Neural crest cell (in vitro differentiated cells): ENCODE measurements at regions not wholly inside any gene's neighbourhood (a gene's known extent, or its start where the extent isn't known, plus 50 kb on each side); places are given as distances from the start of the nearest gene placed in this dataset.
"Not testable (repeated sequence)": the region's sequence is repeated elsewhere in the genome, so short reads cannot be mapped to it uniquely, and the experiment has no call there.

Source experiments
- DNase-seq: peaks from one replicate; pipeline ENCODE4 v3.0.0; 2021; ENCODE audit warnings: low read depth, mixed read lengths, low spot score
- H3K27ac Mint-ChIP-seq: one replicate; pipeline ENCODE4 v1.8.0; 2021; ENCODE audit warnings: mild to moderate bottlenecking, mixed read lengths; ENCODE audit not compliant: unreplicated experiment
- H3K27me3 Mint-ChIP-seq: 2 replicates; pipeline ENCODE4 v1.8.0; 2021; ENCODE audit warnings: low read depth, mild to moderate bottlenecking, mixed read lengths
- H3K36me3 Mint-ChIP-seq: 2 replicates; pipeline ENCODE4 v1.8.0; 2021; ENCODE audit warnings: low read depth, mild to moderate bottlenecking, mixed read lengths
- H3K4me1 Mint-ChIP-seq: 2 replicates; pipeline ENCODE4 v1.8.0; 2021; ENCODE audit warnings: mixed read lengths
- H3K4me3 Mint-ChIP-seq: one replicate; pipeline ENCODE4 v1.8.0; 2021; ENCODE audit warnings: mild to moderate bottlenecking, mixed read lengths
- H3K9me3 Mint-ChIP-seq: 2 replicates; pipeline ENCODE4 v1.8.0; 2021; ENCODE audit warnings: mixed read lengths
- TF ChIP-seq, protein P1 (sequence below): fragments of 200-600 bp; sonication (generic); conservative IDR thresholded peaks from 2 replicates; pipeline ENCODE4 v1.5.0; 2021; ENCODE audit warnings: antibody characterized with exemption, mild to moderate bottlenecking

DNA sequence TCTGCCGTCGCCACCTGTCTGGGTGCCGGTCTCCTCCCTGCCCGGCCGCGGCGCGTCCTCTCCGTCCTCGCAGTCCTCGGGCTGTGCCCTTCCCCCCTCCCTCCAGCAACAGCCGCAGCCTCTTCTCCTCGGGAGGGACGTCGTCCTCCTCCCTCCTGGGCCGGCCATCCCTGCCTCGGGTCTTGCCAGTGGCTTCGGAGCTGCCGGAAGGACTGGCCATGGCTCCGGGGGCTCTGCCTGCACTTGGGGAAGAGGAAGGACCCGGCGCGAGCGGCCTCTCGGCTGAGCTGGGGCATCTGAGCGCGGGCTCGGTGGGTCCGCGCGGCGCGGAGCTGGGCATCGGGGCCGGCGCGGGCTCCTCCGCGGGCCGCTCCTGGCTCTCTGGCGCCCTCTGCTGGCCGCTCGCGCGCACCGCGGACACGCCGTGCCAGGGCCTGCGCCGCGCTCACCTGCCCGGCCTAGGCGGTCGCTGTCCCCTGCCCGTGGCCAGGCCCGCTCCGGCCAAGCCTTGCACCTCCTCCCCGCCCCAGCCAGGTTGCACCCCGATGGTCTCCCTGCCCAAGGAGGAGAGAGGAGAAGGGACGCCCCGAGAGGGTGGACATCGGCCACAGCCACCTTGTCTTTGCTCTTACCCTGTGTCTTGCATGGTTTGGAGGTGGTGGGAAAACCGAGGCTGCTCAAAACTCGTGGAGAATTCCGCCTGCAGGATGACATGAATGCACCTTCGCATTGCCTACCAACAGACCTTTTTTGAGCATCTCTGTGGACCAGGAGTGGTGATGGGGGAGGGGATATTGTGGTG lies 83.9 kb upstream of the FRG2C start:
- not testable (repeated sequence) for H3K9me3 Mint-ChIP-seq, H3K4me1 Mint-ChIP-seq, H3K36me3 Mint-ChIP-seq, H3K27ac Mint-ChIP-seq
- peak overlapping the region; percentile 83 for H3K4me3 Mint-ChIP-seq
- TF ChIP-seq, protein P1, sequence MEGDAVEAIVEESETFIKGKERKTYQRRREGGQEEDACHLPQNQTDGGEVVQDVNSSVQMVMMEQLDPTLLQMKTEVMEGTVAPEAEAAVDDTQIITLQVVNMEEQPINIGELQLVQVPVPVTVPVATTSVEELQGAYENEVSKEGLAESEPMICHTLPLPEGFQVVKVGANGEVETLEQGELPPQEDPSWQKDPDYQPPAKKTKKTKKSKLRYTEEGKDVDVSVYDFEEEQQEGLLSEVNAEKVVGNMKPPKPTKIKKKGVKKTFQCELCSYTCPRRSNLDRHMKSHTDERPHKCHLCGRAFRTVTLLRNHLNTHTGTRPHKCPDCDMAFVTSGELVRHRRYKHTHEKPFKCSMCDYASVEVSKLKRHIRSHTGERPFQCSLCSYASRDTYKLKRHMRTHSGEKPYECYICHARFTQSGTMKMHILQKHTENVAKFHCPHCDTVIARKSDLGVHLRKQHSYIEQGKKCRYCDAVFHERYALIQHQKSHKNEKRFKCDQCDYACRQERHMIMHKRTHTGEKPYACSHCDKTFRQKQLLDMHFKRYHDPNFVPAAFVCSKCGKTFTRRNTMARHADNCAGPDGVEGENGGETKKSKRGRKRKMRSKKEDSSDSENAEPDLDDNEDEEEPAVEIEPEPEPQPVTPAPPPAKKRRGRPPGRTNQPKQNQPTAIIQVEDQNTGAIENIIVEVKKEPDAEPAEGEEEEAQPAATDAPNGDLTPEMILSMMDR, result peak; percentile 81
- peaks cover 68% of the 10 kb centered on the region for H3K27me3 Mint-ChIP-seq
- DNase-seq, result peak; percentile 65

DNA sequence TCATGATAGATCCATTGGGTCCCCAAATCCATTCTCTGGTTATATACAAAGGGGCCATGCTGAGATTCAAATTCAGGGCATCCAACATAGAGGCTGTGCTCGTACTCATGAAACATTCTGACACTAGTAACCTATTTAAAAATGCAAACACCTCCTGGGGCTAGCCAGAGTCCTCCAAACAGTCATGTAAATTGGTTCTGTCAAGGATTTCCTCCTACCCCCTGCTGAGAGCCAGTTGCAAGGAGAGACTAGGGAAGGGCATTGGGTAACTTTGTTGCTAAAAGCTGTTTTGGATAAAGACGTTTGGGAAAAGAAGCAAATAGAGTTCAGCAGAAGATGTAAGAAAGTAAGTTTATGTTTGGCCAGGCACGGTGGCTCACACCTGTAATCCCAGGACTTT lies 81.6 kb upstream of the FRG2C start:
- not testable (repeated sequence) for DNase-seq, H3K36me3 Mint-ChIP-seq, H3K4me3 Mint-ChIP-seq, H3K9me3 Mint-ChIP-seq, H3K4me1 Mint-ChIP-seq, H3K27ac Mint-ChIP-seq
- H3K27me3 Mint-ChIP-seq, result peaks cover 75% of the 10 kb centered on the region

DNA sequence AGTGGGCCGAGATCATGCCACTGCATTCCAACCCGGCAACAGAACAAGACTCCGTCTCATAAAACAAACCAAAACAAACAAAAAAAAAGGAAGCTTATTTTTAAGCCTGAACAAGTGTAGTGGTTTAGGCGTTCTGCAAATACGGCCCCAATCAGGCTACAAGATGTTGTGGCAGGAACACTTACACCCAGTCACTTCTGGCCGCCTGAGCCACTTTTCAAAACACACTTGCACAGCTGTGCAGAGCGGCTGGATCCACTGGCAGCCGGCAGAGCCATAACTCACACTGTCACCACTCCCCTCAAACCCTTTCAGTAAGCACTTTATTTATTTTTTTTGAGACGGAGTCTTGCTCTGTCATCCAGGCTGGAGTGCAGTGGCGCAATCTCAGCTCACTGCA lies 81.0 kb upstream of the FRG2C start:
- not testable (repeated sequence) for H3K36me3 Mint-ChIP-seq, H3K4me1 Mint-ChIP-seq, H3K9me3 Mint-ChIP-seq, DNase-seq, H3K27ac Mint-ChIP-seq, H3K4me3 Mint-ChIP-seq
- H3K27me3 Mint-ChIP-seq, result peaks cover 69% of the 10 kb centered on the region

DNA sequence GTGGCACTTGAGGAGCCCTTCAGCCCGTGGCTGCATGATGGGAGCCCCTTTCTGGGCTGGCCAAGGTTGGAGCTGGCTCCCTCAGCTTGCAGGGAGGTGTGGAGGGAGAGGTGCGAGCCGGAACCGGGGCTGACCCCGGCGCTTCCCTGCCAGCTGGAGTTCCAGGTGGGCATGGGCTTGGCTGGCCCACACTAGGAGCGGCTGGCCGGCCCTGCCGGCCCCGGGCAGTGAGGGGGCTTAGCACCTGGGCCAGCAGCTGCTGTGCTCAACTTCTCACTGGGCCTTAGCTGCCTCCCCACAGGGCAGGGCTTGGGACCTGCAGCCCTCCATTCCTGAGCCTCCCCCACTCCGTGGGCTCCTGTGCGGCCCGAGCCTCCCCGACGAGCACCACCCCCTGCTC lies 76.4 kb upstream of the FRG2C start:
- not testable (repeated sequence) for H3K36me3 Mint-ChIP-seq, H3K4me1 Mint-ChIP-seq, H3K4me3 Mint-ChIP-seq, H3K9me3 Mint-ChIP-seq, H3K27ac Mint-ChIP-seq, DNase-seq
- H3K27me3 Mint-ChIP-seq, result peaks cover 33% of the 10 kb centered on the region

DNA sequence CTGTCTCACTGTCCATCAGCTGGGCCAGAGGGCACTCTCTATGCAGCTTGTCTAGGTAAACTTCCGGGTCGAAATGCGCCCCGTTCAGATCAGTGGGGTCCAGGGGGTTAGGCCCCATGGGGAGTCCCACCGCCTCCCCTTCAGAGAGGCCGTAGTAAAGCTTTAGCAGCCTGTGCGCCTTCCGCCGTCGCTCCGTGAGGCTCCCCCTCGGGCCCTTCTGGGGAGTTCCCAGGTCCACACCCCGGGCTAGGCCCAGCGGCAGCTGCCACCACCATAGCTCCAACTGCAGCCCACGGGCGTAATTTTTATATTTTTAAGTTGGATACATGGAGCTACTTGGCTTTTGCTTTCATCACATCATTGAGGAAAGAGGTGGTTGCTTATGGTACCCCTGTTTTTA lies 73.7 kb upstream of the FRG2C start:
- not testable (repeated sequence) for H3K4me1 Mint-ChIP-seq, DNase-seq, H3K27ac Mint-ChIP-seq, H3K36me3 Mint-ChIP-seq, H3K9me3 Mint-ChIP-seq, H3K4me3 Mint-ChIP-seq
- H3K27me3 Mint-ChIP-seq, result peaks cover 16% of the 10 kb centered on the region

DNA sequence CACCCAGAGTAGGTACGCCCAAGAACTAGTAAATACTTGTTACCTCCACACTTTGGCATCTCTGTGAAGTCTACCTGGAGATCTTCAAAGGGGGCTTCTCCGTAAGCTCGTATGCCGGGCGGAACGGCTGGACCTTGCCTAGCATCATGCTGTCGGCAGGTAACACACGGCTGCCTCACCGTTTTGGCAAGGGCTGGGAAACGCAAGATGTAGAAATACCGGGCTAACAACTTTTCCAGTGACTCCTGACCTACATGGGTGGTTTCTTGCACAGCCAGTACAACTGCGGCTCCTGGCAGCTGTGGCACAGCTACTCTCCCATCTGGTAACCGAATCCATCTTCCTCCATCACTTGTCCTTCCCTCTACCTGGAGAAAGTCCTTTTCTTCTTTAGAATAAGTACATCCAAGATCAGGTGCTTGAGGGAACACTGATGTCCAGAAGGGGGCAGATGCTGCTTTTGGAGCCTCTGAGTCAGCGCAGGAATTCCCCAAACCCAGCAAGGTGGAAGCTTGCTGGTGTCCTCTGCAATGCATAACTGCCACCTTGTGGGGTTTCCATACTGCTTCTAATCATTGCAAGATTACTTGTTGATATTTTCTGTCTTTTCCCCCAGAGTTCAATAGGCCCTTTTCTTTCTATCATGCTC lies 59.7 kb upstream of the FRG2C start:
- not testable (repeated sequence) for H3K27ac Mint-ChIP-seq, H3K36me3 Mint-ChIP-seq, H3K4me1 Mint-ChIP-seq, H3K9me3 Mint-ChIP-seq, H3K4me3 Mint-ChIP-seq, DNase-seq
- peaks cover 41% of the 10 kb centered on the region for H3K27me3 Mint-ChIP-seq
- TF ChIP-seq, protein P1, result peak; percentile 44

DNA sequence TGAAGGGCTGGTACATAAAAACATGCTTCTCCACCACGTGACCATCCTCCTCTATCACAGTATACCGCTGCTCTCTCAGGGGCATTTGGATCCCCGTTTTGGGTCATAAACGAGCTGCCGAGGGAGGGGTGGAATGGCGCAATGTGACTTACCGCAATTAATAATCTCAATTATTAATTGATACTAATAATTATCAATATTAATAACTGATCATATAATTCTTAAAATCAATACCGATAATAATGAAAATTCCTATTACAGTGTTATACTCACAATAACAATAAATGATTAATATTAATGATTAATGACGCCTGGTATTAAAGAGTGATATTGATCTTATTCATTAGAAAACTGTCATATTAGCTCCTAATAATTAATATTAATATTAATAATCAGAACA lies 56.1 kb upstream of the FRG2C start:
- not testable (repeated sequence) for H3K36me3 Mint-ChIP-seq, DNase-seq, H3K4me1 Mint-ChIP-seq, H3K4me3 Mint-ChIP-seq, H3K9me3 Mint-ChIP-seq, H3K27ac Mint-ChIP-seq
- H3K27me3 Mint-ChIP-seq, result peaks cover 49% of the 10 kb centered on the region

DNA sequence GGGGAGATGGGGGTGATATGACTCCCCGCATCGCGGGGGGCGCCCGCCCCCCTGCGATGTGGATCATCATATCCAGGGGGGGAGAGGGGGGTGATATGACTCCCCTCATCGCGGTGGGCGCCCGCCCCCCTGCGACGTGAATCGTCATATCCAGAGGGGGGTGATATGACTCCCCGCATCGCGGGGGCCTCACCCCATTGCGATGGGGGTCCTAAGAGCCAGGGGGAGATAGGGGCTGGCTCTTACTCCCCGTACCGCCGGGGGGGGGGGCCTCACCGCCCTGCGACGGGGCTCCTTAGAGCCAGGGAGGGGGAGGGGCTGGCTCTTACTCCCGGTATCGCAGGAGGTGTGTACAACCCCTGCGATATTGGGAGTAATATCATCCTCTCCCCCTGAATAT lies 54.5 kb upstream of the FRG2C start:
- not testable (repeated sequence) for H3K4me1 Mint-ChIP-seq, H3K9me3 Mint-ChIP-seq
- H3K27me3 Mint-ChIP-seq, result peaks cover 40% of the 10 kb centered on the region

More for the DNA sequence above, 54.5 kb upstream of the FRG2C start:
- H3K27ac Mint-ChIP-seq, H3K4me3 Mint-ChIP-seq, H3K36me3 Mint-ChIP-seq, DNase-seq: not testable (repeated sequence)
